ENCODE measurements at regions not wholly inside any gene's neighbourhood (a gene's known extent, or its start where the extent isn't known, plus 50 kb on each side); places are given as distances from the start of the nearest gene placed in this dataset.

DNA sequence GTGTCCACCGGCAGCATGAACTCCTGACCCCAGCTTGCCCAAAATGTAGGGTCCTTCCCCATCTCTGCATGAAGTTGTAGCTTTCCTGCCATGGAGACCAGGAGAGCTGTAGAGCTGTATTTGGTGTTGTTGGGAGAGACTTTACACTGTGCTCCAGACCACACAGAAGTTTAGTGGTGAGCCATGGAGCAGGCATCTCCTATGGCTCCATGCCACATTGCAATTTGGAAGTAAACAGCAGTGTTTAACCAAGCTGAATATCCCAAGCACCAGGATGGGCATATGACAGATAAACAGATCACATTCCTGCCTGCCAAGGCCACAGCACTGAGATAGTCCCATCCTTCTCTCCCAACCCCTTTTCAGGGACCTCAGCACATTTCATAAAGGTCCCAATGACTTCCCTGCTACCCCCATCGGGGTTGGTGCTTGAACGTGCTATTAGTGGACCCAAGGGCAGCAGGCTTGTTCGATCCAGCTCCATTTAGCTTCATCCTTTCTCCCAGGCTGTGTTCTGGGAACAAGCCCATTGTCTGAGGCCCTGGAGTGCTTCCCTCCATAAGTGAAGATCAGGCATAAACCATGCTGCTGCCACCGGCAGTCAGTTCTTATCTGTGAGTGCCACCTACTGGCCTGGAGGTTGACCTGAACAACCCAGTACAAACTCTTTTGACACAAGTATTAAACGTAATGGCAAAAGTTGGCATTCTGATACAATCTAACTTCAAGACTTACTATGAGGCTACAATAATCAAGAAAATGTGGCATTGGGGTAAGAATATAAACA lies 172.3 kb upstream of the ATXN7L3B start:
- TF ChIP-seq EZH2phosphoT487 (IDR thresholded peaks at IDR 0.05; ENCODE audit: insufficient read depth, low read depth), result no peak
- TF ChIP-seq EZH2 (IDR thresholded peaks at IDR 0.05; ENCODE audit: insufficient read depth, poor library complexity, severe bottlenecking), result no peak

Measured in GM23248 (cell line).